Activated CD4-positive, alpha-beta T cell treated with anti-CD3 and anti-CD28 coated beads, Interleukin-2, Interleukin-4, amounts not matched to agents 100 ng/mL and 50 ng/mL, durations not matched to agents 16 hours and 8 hours (primary cell): ENCODE measurements at regions not wholly inside any gene's neighbourhood (a gene's known extent, or its start where the extent isn't known, plus 50 kb on each side); places are given as distances from the start of the nearest gene placed in this dataset.
A peak's percentile ranks its signal among the peaks of the same experiment; 100 is the strongest.
"Not testable (repeated sequence)": the region's sequence is repeated elsewhere in the genome, so short reads cannot be mapped to it uniquely, and the experiment has no call there.

Experiments used
- DNase-seq: peaks from one replicate; pipeline ENCODE4 v3.0.0-alpha.2; 2020; ENCODE audit warnings: low spot score

DNA sequence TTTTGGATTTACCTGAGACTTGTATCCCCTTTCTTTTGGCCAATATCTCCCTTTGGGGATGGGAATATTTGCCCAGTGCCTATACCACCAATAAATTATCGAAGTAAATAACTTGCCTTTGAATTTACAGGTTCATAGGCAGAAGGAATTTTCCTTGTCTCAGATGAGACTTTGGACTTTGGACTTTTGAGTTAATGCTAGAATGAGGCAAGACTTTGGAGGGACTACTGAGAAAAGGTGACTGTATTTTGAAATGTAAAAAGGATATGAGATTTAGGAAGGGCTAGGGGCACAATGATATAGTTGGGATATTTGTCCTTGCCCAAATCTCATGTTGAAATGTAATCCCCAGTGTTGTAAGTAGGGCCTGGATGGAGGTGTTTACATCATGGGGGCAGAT, 384.5 kb upstream of the GHITM start:
- DNase-seq, result no peak

DNA sequence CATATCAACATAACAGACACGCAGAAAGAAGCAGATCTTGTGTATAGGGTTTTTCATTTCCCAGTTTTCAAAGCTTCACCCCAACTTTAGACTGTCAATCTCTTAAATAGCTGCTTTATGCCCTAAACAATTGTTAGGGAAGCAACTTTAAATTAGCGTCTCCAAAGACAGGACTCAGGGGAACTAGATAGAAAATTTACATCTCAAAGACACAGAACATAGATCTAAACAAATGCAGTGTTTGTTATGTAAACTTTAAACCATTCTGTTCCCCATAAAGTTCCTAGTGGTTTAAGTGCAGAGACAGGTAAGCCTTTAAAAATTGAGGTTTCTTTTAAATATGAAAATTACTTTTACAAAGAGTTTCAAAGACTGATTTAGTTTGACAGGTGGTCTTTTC, 379.2 kb upstream of the GHITM start:
- no peak for DNase-seq

DNA sequence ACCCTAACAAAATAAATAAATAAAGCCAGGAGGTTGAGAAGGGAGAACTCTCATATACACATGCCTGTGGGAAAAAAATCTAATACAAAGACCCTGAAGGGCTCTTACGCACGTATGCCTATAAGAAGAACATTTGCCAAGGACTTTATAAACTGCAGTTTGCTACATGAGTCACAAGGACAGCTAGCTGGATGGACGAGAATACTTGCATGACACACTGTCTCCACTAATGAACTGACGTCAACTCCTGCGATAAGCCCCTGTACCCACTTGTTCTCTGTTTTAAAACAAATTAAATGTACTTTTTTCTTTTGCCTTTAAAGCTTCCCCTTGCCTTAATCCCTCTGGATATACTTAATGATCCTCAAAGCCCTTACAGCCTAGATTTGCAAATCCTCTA, 374.6 kb upstream of the GHITM start:
- DNase-seq, result no peak

DNA sequence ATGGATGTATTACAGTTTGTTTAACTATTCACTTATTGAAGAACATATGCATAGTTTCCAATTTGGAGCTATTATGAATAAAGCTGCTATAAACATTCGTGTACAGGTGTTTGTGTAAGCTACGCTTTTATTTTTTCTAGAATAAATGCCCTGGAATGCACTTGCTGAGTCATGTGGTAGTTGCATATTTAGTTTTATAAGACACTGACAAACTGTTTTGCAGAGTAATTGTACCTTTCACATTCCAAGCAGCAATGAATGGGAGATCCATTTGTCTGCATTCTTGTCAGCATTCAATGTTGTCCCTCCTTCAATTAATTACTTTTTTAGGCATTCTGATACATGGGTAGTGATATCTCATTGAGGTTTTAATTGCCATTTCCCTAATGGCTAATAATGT, 373.6 kb upstream of the GHITM start:
- DNase-seq, result no peak

DNA sequence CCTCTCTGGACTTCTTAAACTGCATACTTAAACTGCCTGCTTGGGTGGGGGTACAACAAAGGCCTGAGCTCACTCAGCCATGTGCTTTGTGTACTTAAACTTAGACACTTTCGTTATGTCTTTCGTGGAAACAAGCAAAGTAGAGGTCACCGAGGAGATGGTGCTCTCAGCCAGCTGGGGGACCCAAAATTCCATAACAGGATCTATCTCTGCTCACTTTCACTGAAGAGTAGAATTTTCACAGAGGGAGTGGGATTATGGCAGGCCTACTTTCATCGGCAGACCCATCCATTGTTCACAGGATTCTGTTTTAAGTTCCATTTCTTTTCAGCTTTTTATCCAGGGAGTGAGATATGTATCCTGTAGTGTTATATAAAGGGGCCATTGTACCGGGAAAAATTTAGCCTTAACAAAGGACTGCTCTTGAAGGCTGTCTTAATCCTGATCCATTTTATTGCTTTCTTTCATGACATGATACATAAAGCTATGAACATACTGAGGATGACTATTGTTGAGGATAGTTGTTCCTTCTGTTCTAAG, 370.0 kb upstream of the GHITM start:
- DNase-seq, result no peak

DNA sequence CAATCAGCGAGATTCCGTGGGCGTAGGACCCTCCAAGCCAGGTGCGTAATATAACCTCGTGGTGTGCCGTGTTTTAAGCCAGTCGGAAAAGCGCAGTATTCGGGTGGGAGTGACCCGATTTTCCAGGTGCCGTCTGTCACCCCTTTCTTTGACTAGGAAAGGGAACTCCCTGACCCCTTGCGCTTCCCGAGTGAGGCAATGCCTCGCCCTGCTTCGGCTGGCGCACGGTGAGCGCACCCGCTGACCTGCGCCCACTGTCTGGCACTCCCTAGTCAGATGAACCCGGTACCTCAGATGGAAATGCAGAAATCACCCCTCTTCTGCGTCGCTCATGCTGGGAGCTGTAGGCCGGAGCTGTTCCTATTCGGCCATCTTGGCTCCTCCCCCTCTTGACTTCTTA, 352.6 kb upstream of the GHITM start:
- DNase-seq, result not testable (repeated sequence)

DNA sequence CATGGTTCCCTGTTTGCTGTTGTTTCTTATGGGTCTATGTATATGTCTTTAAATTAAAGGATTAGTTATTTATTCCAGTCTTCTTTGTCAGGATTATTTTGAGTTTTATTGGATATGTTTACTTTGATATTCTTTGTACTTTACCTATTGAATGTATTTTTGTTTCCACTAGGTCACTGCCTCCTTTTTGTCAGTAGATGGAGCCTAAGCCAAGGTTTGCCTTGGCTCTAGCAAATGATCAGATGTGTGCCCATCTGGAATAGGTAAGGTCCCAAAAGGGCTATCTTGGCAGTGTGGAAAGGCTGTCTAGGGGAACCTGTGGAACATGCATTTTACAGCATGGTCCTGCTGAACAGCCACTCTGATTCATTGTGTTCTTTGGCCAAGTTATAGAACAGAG, 337.3 kb upstream of the GHITM start:
- no peak for DNase-seq

DNA sequence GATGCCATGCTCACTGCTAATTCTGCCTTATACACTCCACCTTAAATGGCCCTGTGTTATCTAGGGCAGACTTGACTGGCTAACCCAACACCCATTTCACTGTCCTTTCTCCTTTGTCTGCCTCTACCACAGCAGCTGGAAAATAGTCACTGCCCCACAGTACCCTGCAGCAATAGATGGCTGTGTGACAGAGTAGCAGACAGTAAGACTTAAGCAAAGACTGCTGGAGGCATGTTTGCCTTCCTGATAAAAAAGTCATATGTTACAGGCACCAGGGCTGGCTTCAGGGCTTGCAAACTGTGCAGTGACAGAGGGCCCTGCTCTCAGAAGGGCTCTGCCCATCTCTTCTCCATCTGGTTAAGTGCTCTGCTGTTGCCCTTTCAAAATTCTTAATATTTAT, 332.6 kb upstream of the GHITM start:
- DNase-seq, result no peak

DNA sequence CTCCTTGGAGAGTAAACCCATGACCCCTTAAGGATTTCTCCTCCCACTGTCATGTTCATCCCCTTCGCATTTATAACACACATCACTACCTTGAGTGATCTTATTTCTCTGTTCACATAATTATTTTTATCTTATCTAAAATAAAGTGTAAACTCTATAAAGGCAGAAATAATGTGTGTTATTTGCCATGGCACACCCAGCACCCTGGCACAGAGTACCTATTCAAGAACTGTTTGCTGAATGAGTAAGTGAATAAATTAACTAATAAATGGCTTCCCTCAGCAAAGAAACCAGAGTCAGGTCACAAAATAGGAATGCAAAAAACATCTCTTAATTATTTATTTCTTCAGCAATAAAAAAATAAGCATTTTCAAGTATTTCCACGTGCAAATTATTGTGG, 330.3 kb upstream of the GHITM start:
- no peak for DNase-seq

DNA sequence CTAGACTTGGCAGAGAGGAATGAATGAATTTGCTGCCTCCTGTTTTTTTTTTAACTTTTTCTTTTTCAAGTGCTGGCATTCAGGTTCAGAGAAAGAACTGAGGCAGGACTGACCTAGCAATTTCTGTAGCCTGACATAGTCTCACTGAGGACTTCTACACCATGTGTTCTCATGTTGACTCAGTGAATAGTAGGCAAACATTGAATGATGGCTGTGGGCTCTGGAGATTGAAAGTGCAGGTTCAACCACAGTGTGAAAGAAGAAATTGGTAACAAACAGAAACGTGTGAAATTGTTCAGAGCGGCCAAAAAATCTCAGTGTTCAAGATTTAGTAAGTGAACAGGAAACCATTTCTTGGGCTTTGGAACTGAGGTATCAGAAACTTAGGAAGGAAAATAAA, 322.4 kb upstream of the GHITM start:
- peak; percentile 6 for DNase-seq

DNA sequence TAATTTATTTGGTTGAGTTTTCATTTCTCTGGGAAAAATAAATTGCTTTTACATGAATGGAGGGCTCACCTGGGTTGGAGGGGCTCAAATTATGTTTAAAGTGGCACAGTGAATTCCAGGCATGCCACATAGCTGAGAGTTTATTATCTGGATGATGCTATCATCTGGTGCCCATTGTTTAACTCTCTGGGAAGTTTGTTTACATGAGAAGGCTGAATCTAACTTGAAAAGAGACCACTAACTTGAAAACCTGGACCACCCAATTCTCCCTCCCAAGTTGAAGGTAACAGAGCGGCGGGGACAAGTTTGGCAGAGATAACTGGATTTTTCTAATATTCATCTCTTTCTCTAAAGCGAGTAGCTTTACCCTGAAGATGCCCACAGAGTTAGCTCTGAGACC, 321.5 kb upstream of the GHITM start:
- DNase-seq, result no peak

DNA sequence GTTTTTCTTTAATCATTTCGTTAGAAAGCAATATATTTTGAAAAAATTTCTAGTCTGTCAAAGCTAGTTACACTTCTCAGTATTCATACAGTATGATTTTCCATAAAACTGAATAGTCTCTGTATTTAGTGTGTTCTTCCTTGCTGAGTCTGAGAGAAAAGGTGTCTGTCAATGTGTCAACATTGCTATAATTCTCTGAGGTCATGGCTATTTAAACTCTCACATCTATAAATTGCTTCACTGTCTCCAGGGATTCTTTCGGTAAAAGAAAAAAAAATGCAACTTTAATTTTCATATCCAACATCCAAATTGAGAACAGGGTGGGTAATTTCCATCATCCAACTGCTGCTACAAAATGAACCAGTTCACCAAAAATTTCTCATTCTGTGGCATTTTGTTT, 319.7 kb upstream of the GHITM start:
- no peak for DNase-seq

DNA sequence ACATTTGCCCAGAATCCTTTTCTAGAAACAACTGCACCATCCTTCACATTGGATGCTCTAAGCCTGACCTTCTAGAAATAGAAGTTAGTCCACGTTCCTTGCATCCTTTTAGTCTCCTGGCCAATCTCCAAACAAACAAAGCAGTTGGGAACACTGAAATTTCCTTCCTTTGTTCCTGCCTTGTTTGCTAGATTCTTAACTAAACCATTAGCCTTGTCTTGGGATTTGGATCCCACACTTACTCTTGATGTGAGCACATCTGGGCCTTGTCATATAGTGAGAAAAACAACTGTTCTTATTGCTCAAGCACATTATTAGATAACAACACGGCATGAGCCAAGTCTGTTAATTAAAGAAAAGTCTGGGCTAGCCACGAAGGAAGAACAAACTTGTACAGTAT, 319.3 kb upstream of the GHITM start:
- no peak for DNase-seq

DNA sequence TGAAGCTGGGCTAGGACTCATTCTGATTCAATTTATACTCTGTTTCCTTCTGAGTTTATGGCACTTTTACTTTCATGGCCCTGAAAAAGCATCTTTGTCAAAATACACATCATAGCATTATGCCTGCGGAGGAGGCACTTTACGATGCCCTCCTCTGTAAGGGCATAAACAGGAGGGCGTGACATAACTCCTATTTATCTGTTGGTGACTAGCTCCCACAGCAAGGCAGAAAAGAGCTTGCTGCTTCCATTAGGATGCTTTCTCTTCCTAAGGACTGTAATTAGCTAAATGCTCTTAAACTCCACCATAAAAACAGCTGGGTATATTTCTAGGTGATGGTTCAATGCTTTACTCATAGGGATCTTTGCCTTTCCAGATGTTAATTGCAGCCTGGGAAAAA, 315.2 kb upstream of the GHITM start:
- DNase-seq, result no peak

DNA sequence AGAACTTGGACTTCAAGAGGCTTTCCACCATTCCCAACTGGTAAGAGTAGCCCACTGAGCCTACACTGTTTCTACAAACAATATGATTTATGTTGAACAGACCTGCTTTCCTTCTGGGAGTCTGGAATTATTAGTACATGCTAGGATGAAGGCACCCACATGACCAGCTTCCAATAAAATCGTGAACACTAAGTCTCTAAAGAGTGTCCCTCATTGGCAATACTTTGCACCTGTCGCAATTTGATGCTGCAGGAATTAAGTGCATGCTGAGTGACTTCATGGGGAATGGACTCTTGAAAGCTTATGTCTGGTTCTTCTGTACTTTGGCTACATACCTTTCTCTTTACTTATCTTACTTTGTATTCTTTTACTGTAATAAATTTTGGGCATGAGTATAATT, 305.2 kb upstream of the GHITM start:
- no peak for DNase-seq

DNA sequence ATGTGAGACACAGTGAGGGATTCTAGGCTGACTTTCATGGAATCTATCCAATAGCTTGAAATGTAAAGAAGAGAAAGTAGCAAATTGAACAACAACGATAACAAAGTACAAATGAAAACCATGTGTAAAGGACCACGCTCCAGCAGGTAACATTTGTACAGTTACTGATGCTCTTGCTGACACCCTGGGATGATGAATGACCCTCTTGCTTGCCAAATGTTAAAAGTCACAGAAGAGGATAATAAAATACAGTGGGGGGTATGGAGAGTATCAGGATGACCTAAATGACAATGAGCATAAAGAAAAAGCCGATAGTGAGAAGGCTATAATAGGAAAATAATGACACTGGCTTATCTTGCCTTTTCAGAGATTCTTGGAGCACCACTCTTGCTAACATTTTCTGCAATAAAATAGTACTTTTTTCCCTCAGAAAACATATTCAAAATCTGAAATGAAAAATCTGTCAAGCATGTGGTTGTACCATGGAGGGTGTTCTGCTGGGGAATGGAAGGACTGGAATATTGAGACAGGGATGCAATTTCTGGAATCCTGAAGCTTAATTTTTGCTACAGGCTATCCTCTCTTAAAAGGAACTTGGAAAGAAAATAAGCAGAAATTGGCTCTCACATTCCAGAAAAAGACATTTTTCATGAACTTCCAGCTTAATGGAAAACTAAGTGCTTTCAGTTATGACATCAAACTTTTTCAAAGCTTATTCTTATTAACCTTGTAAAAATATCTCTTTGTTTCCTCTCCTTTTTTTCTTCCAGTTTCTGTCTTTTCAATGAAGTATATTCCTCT, 303.2 kb upstream of the GHITM start:
- DNase-seq, result no peak

DNA sequence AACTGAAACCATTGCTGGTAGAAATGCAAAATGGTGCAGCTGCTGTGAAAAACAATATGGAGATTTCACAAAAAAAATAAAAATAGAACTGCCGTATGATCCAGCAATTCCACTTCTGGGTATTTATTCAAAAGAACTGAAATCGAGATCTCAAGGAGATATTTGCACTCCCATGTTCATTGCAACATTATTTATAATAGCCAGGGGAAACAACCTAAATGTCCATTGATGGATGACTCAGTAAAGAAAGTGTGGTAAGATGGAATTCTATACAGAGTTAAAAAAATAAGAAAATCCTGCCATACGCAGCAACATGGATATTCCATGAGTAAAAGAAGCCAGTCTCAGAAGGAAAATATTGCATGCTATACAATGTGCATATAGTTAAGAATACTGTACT, 290.6 kb upstream of the GHITM start:
- no peak for DNase-seq

DNA sequence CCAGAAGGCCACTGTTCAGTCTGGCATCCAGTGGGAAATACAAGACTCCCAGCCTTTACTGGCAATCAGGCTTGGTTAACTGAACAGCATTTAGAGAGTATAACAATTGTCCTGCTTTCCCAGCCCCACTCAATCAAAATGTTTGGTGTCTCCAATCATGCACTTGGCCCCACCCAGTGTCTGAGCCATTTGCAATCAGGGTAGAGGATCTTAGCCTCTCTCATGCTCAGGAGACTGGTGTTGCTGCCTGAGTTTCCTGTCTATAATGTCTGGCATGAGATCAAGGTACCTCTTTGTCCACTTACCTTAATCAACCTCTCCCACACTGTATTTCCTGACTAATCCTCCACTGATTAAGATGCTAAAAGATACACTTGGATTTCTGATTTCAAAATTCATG, 290.2 kb upstream of the GHITM start:
- no peak for DNase-seq

DNA sequence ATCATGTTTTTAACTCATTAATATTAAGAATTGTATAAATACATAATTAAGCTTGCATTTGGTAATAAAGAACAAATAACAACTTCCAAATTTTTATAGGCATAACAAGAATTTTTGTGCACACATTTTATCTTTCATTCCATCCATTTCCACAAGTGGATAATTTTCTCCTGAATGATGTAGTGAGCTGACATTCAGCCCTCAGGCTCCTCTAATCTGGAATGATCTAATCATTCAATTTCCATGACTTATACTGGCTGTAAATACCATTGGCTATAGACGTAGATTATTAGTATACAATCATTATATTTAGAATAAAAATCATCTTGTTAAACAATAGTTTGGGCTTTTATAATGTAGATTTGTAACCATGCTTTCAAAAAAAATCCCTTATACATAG, 287.2 kb upstream of the GHITM start:
- no peak for DNase-seq

DNA sequence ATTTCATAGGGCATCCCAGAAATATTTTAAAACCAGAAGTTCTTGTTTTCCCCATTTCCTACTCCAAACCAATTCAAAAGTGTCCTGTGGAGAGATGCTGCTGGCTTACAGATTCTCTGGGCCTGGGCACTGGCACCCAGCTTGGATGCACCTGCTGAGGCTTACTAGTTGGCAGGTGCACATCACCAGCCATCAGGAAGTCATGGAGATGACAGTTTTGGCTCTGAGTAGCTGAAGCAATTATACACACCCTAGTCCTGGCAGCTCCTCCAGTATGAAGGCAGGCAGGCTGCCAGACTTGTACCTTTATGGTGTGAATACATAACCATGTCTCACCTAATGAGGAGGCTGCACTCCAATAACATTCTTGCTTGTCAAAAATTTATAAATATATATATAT, 276.6 kb upstream of the GHITM start:
- no peak for DNase-seq

DNA sequence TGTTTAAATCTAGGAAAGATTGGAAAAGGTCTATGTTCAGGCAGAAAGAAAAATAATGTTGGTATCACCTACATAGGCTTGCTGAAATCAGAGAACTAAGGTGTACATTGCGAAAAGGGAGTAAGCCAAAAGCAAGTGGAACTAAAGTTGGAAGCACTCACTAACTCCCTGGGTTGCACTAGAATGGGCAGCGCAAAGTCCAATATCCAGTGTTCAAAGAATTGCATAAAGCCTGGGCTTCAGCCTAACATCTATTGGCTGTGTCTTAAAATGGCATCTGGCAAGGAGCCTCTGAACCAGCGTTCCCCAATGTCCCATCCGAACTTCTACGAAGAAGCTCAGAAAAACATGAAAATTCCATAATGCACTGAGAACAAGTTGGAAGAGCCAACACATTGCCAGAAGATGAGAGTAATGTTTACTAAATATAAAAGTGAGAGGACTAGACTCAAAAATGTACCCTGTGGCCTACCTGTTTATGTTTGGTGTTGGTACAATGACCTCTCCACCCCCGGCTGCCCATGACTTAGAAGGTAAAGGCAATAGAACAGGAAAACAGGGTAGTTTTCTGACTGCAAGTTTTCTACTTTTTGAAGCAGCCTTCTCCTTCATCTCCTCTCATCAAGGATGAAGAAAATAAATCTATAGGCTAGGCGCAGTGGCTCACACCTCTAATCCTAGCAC, 275.9 kb upstream of the GHITM start:
- DNase-seq, result no peak

DNA sequence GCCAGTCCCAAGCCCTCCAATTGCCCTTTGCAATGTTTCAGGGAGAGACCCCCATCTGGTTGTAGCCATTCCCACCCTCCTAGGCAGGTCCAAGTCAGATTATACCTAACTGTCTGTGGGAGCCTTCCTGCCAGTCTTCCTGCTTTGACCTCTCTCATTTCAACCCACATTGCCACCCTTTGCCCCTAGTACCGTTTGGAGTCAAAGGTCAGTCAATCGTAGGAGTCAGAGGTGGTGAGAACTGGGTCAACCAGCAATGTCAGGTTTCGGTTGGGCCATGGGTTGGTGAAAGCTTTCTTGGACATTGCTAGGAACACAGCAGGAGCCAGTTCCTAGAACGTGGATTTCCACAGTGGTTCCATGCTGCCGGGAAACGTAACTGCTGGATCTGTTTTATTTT, 269.4 kb upstream of the GHITM start:
- no peak for DNase-seq

DNA sequence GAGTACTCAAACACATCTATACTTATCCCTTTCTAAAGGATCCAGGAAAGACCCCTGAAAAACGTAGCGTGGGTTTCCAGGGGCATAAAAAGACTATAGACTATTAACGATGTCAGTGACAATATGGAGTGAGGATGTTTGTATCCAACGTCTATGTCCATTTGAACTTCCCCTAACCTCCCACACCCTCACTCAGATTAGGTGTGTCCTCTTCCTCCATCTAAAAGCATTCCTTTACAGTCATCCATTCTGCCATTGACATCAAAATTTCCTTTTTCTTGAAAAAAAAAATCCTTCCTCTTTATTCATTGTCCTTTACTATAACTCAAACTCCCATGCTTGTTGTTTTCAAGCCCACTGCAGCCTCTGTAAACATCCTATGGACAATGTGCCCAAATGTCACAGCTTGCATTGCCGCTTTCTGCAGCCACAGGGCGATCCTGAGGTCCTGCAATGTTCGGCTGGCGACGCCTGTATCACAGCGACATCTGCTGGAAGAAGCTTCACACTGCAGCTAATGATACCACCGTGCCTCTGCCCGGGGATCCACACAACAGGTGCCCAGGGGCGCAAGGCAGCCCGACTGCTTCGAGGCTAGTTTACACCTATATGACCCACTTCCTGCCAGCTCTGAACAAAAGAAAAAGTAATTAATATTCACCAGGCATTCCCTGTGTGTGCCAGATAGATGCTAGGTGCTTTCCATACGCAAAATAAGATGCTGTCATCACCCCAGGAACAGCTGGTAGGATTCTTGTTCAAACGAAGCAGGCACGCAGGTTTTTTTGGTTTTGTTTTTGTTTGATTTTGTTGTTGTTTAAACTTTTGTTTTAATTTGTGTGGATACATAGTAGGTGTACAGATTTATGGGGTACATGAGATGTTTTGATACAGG, 267.9 kb upstream of the GHITM start:
- DNase-seq, result peak; percentile 77
